ENCODE measurements at regions not wholly inside any gene's neighbourhood (a gene's known extent, or its start where the extent isn't known, plus 50 kb on each side); places are given as distances from the start of the nearest gene placed in this dataset.

DNA sequence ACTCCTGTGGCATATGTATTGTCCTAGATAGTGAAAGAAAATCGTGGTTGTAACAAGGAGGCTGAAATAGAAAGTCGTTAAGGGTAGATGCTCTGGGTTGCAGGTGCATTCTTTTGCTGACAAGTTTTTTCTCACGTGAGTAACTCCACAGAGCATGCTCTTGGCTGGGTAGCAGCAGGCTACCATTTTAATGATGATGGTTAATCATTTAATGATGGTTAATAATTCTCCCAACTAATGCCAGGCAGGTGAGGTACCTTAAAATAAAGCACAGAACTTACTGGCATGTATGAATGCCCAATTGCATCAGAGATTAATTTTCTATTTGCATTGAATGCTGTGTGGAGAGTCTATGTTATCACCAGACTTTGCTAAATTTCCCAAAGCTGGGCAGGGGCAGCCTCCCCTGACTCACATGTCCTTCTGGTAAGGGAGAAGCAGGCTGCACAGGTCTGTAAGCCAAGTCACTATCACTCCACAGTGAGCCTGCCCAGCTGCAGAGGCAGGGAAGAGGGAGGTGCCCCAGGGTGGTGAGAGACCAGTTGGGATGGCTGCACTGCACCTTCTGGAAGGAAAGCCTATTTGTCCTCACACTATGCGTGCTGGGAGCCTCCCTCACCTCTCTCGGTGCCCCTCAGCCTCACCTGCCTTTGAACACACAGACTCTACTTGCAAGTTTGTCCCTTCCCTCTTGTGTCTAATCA, 287.0 kb upstream of the IGFBP3 start:
- TF ChIP-seq, protein P1, sequence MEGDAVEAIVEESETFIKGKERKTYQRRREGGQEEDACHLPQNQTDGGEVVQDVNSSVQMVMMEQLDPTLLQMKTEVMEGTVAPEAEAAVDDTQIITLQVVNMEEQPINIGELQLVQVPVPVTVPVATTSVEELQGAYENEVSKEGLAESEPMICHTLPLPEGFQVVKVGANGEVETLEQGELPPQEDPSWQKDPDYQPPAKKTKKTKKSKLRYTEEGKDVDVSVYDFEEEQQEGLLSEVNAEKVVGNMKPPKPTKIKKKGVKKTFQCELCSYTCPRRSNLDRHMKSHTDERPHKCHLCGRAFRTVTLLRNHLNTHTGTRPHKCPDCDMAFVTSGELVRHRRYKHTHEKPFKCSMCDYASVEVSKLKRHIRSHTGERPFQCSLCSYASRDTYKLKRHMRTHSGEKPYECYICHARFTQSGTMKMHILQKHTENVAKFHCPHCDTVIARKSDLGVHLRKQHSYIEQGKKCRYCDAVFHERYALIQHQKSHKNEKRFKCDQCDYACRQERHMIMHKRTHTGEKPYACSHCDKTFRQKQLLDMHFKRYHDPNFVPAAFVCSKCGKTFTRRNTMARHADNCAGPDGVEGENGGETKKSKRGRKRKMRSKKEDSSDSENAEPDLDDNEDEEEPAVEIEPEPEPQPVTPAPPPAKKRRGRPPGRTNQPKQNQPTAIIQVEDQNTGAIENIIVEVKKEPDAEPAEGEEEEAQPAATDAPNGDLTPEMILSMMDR (IDR thresholded peaks at IDR 0.05 in 2 of 3, conservative IDR thresholded peaks at IDR 0.05 in 1 of 3; ENCODE audit: borderline replicate concordance in 1 of 3, insufficient read depth in 1 of 3, low read depth in 2 of 3, low read length in 2 of 3) = no peak
- TF ChIP-seq POLR2A (IDR thresholded peaks at IDR 0.05; ENCODE audit: borderline replicate concordance, extremely low read depth, insufficient read depth, insufficient read length) = no peak
- no peak for TF ChIP-seq RAD21 (IDR thresholded peaks at IDR 0.05; ENCODE audit: low read depth)
- TF ChIP-seq ZFX (IDR thresholded peaks at IDR 0.05) = no peak
- no peak for TF ChIP-seq EZH2 (IDR thresholded peaks at IDR 0.05)
- no peak for TF ChIP-seq EZH2phosphoT487 (IDR thresholded peaks at IDR 0.05; ENCODE audit: borderline replicate concordance)
- no peak for TF ChIP-seq JUND (IDR thresholded peaks at IDR 0.05)
- TF ChIP-seq SIN3A (IDR thresholded peaks at IDR 0.05; ENCODE audit: low read depth) = no peak
- no peak for TF ChIP-seq TCF7L2 (IDR thresholded peaks at IDR 0.05; ENCODE audit: borderline replicate concordance, extremely low read depth, insufficient read depth, insufficient read length)
- TF ChIP-seq, protein P2, sequence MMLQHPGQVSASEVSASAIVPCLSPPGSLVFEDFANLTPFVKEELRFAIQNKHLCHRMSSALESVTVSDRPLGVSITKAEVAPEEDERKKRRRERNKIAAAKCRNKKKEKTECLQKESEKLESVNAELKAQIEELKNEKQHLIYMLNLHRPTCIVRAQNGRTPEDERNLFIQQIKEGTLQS (IDR thresholded peaks at IDR 0.05) = no peak
- TF ChIP-seq ZNF274 (IDR thresholded peaks at IDR 0.05; ENCODE audit: low read depth, low read length) = no peak
- TF ChIP-seq, protein P3, sequence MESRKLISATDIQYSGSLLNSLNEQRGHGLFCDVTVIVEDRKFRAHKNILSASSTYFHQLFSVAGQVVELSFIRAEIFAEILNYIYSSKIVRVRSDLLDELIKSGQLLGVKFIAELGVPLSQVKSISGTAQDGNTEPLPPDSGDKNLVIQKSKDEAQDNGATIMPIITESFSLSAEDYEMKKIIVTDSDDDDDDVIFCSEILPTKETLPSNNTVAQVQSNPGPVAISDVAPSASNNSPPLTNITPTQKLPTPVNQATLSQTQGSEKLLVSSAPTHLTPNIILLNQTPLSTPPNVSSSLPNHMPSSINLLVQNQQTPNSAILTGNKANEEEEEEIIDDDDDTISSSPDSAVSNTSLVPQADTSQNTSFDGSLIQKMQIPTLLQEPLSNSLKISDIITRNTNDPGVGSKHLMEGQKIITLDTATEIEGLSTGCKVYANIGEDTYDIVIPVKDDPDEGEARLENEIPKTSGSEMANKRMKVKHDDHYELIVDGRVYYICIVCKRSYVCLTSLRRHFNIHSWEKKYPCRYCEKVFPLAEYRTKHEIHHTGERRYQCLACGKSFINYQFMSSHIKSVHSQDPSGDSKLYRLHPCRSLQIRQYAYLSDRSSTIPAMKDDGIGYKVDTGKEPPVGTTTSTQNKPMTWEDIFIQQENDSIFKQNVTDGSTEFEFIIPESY (IDR thresholded peaks at IDR 0.05; ENCODE audit: extremely low read depth, insufficient replicate concordance, low read length) = no peak
- TF ChIP-seq FOSL1 (IDR thresholded peaks at IDR 0.05; ENCODE audit: low read depth) = no peak
